NCI-H2171 (cell line): ENCODE measurements at regions not wholly inside any gene's neighbourhood (a gene's known extent, or its start where the extent isn't known, plus 50 kb on each side); places are given as distances from the start of the nearest gene placed in this dataset.
"Not testable (repeated sequence)": the region's sequence is repeated elsewhere in the genome, so short reads cannot be mapped to it uniquely, and the experiment has no call there.

Source experiments
- DNase-seq: peaks from one replicate; lab custom pipeline; 2025; lab: John Stamatoyannopoulos, UW

DNA sequence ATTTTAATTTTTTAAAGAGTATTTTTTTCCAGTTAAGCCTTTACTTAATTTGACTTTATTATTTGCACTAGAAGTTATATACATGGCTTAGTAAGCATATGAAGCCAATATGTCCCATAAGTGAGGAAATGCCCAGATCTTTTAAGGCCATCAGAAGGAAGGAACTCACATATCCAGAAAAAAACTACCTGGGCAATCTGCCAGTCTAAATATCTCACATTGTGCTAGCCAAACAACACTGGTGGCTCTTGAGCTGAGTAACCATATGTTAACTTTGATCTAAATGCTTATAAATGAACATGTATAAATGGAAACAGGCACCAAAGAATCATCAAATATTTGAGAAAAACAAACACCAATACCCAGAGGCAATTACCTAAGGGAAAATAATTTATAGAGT, 138.6 kb upstream of the APOOL start:
- no peak for DNase-seq

DNA sequence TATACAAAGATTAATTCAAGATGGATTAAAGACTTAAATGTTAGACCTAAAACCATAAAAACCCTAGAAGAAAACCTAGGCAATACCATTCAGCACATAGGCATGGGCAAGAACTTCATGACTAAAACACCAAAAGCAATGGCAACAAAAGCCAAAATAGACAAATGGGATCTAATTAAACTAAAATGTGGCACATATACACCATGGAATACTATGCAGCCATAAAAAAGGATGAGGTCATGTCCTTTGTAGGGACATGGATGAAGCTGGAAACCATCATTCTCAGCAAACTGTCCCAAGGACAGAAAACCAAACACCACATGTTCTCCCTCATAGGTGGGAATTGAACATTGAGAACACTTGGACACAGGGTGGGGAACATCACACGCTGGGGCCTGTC, 133.4 kb upstream of the APOOL start:
- not testable (repeated sequence) for DNase-seq

DNA sequence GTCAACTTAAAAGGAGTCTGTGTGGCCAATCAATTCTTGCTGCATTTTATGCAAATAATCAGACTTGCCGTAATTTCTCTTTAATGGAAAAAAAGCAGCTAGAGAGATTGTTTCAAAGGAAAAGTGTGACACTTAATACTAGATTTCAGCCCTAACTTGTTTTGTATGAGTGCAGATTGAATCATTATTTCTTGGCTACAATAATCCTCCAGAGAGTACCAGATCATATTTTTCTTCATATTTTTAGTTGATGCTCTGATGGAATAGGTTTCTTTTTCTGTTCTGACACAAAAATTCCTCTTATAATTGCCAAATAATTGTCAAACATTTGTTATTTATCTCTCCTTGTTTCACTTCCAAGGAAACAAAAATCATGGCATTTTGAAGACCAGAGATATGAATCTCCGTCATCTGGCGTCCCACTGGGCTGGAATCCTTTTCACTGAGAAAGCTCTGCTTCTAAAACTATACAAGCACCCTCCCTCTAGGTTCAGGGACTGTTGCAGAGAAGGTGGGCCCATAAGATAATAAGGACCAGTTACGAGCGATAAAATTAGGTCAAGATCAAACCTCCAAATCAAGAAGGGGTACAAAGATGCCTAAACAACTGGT, 131.4 kb upstream of the APOOL start:
- DNase-seq: not testable (repeated sequence)

DNA sequence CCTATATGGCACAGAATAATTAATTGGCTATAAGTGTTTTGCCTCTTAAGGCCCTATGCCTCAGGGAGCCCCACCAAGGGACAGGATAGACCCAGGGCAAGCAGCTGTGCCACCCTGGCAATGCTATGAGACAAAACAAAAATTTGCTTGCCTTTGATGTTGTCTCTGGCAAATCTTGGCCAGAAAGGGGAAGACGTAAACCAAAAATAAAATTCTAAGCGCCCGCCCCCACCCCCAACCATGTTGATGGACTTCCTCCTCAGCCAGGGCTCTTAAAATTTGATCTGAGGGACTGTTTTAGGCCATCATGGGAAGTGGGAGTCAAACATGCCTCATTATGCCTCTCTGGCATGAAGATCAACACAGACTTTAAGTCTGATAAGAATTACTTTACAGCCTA, 130.5 kb upstream of the APOOL start:
- no peak for DNase-seq

DNA sequence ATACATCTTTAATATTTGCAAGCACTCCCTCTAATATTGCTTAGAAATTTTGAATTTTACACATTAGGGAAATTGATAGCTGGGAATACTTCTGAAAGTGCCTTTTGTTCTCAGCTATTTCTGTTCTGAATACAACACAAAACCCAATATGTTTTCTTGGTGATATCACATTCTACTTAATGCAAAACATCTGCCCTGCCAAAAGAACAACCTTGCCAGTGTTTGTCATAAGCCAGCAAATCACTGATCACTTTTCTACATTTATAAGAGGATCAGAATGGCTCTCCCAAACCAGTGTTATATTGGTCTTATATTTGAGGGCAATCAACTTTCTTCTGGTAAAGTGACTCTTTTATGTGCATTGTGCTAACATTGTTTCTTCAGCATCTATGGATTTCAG, 126.8 kb upstream of the APOOL start:
- DNase-seq: no peak

DNA sequence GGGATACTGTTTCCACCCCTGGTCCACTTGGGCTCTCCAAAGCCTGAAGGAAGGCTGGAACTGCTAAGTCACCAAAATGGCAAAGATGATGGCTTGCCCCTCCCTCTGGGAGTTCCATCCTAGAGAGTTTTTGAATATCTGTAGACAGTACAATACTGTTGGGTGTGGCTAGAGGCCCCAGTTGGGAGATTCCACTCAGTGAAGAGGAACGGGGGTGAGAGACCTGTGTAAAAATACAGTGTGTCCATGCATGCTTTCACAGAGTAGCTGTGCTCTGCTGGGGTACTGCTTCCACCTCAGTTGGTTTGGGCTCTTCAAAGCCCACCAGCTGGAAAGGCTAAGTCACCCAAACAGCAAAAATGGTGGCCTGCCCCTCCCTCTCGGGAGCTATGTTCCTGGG, 109.8 kb upstream of the APOOL start:
- no peak for DNase-seq

DNA sequence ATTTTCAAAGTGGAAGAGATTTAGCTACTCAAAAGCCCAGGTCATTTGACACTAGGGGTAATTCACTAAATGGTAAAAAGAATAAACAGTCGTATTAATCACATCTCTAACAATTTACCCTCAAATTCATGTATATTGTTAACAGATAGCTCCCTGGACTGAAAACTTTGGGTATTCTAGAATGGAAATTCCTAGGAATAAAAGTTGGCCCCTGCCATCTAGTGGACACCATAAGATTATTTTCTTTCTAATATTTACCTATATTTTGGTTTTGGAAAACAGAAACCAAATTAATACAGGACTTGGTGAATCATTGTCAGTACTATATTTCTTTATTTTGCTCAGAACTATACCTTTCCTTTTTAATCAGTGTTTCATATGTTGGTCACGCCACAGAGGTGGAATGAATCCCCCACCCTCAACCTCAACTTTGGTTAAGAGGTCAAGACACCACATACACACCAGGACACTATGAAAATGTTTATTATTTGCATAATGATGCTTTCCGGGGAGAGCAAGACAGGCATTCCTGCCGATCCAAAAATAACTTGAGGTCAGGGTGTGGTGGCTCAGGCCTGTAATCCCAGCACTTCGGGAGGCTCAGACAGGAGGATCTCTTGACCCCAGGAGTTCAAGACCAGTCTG, 96.2 kb upstream of the APOOL start:
- no peak for DNase-seq

DNA sequence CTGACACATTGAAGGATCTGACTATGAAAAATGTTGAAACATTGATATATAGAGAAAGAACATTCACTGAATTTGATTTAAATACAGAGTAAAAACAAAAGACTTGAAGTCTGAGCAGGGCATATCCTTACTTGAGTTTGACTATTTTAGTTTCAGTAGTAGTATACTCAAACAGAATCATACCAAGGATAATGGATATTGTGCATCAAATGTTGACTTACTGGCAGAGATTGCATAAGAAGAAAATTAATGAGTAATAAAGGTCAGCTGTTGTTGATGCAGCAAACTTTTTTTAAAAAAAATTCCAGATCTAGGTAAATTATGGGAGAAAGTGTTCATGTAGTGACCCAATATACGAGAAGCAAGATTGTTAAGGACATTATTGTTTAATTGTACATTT, 94.5 kb upstream of the APOOL start:
- no peak for DNase-seq

DNA sequence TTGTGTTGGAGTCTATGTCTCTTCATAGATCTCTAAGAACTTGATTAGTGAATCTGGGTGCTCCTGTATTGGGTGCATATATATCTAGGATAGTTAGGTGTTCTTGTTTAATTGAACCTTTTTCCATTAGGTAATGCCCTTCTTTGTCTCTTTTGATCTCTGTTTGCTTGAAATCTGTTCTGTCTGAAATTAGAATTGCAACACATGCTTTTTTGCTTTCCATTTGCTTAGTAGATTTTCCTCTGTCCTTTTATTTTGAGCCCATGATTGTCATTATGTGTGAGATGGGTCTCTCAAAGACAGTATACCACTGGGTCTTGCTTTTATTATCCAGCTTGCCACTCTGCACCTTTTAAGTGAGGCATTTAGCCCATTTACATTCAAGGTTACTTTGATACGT, 79.1 kb upstream of the APOOL start:
- DNase-seq: no peak

DNA sequence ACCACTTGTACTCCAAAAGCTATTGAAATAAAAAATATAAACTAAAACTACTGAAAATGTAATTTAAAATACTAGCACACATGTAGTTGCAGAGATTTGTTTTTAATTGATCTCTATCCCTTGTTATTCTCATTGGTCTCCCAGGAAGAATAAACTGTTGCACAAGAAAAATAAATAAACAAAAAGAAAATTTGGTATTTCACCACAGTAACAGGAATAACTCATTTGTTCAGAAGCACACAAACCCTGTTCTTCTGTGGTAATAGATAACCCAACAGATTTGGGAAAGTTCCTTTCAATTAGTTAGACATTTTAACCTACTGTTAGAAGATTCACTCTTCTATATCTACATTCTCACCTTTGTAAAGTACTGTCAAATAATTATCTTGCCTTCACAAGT, 70.9 kb upstream of the APOOL start:
- no peak for DNase-seq

DNA sequence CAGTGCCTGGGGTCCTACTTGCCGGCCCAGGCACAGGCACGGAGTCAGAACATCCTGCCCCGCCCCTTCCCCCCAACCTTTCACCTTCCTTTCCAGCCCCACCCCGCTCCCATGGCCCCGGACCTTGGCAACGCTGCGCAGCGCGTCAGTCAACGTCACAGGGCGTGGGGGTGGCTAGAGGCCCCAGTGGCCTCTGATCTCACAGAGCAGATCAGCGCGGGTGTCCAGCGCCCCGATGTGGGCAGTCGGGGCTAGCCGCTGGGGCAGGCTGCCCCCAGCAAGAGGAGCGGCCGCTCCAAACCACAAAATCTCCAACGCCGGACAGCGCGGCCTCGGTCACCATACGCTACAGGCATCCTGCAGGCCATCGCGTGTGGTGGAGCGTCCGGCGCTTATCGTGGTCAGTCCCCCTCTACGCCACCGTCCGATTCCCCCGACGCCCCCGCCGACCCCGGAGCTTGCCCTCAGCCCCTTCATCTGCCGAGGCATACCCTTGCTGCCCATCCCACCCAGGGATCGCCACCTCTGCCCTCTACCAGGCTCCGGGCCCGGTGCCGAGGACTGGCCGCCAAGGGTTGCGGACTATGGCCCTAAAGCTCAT, 69.6 kb upstream of the APOOL start:
- no peak for DNase-seq
